ENCODE measurements at regions not wholly inside any gene's neighbourhood (a gene's known extent, or its start where the extent isn't known, plus 50 kb on each side); places are given as distances from the start of the nearest gene placed in this dataset.
"Not testable (repeated sequence)": the region's sequence is repeated elsewhere in the genome, so short reads cannot be mapped to it uniquely, and the experiment has no call there.

DNA sequence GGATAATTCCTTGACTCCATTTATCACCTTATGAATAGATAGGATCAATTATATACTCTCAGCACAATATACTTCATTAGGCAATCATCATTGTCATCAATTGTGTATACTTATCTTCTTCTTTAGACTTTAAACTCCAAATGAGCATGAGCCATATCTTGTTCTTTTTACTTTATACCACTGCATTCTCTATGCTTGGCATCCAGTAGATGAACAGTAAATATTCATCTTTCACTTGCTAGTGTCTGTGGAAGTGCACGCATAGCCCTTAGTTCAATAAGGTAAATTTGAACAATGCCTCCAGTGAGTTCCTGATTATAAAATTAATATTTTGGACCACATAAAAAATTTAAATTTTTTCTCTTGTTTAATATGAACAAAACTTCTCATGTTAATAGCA lies 172.3 kb upstream of the SPRY2 start:
- no peak for DNase-seq (ENCODE audit: low read depth in 2 of 2)

DNA sequence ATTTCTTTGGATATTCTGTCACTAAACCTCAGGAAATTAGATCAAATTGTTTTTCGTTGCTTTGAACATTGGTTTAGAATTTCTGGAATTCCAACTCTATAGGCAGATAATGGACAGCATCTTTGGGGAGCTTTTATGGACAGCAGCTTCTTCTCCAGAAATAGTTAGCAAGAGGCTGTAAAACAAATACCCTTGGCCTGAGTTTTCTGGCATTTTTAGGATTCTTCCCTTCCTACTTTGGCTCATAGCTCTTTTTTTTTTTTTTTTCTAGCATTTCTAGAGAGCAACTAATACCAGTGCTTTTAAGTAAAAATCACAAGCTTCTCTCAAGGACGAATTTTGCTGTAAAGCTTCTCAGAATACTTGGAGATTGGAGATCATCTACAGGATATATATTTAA lies 169.8 kb upstream of the SPRY2 start:
- DNase-seq (ENCODE audit: low read depth in 2 of 2): no peak

GRCh38 chr13:80509264-80509663 lies 168.3 kb upstream of the SPRY2 start:
- DNase-seq (ENCODE audit: low read depth in 2 of 2): no peak

GRCh38 chr13:80508031-80508430 lies 167.1 kb upstream of the SPRY2 start:
- no peak for DNase-seq (ENCODE audit: low read depth in 2 of 2)

DNA sequence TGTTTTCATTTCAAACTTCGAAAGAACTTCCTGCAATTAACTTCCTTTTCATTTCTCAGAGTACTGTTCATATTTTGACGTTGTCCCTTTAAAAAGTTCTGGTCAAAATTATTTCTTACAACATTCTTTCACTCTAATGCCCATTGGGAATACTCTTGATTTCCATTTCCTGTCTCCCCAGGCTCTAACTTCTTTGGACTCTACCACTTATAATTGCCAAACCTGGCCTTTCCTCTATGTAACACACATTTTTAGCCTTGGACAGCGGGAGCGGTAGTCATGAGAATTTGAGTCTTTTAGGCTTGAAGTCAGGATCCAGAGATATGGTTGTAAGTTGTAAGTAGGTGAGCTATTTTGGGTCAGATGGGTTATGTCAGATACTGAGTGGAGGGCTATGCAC lies 163.5 kb upstream of the SPRY2 start:
- DNase-seq (ENCODE audit: low read depth in 2 of 2): no peak

DNA sequence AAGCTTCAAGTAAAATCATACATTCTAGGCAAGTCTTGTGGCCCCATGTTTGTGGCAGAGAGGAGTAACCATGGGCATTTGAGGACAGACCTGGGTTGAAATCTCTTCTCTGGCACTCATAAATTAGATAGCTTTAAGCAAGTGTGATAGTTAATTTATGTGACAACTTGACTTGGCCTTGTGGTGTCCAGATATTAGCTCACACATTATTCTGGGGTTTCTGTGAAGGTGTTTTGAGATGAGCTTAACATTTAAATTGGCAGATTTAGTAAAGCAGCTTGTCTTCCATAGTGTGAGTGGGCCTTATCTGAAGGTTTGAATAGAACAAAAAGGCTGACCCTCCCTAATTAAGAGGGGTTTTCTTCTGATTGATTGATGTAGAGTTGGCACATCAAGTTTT lies 161.4 kb upstream of the SPRY2 start:
- DNase-seq (ENCODE audit: low read depth in 2 of 2): no peak

- DNase-seq (ENCODE audit: low read depth in 2 of 2): no peak
These were observed 160.6 kb upstream of the SPRY2 start for GRCh38 chr13:80501556-80501955.

- DNase-seq (ENCODE audit: low read depth in 2 of 2): no peak
These were observed 158.8 kb upstream of the SPRY2 start for GRCh38 chr13:80499536-80500290.

- DNase-seq (ENCODE audit: low read depth in 2 of 2): no peak
These were observed 157.5 kb upstream of the SPRY2 start for GRCh38 chr13:80498433-80498832.

GRCh38 chr13:80497978-80498377 lies 157.1 kb upstream of the SPRY2 start:
- DNase-seq (ENCODE audit: low read depth in 2 of 2): no peak

DNA sequence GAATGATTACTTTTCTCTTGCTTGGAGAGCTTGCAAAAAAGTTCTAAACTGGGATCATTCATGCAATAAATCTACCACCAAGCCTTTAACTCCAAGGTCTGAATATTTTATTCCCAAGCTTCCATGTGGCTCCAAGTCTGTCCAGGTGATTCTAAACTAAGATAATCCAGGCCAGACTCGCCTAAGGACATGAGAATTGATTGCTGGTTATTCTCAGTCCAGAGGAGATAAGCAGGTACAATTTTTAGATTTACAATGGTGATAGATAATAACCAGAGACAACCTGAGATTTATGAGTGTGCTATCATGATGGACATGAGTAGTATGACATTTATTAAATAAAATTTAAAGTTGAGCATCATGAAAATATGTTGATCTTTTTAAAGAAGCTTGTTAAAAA lies 156.5 kb upstream of the SPRY2 start:
- DNase-seq (ENCODE audit: low read depth in 2 of 2): no peak

DNA sequence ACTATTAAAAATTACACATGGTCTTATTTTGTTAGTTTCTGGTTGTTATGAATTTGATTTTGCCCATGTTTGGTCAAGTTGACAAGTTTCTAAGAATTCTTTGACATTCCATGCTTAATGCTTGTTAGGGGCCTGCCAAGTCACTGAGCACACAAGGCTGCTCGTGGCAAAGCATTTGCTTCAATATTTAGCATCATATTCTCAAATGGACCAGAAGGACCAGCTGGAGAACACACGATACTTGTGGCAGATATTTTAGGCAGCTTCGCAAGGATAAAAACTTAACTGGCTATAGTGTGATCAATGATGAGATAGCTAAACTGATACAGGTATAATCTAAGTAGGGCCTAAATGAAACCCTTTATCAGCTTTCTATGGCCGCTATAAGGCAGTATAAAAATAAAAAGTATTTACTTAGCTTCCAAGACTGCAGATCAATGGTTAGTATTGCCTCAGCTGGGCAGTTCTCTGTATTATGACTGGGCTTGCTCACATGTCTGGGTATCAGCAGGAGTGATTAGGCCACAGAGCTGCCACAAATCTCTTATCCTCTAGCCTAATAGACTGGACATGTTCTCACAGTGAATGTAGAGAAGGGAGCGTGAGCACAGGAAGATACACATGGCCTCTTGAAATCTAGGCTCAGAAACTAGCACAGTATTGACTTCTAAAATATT lies 155.9 kb upstream of the SPRY2 start:
- no peak for DNase-seq (ENCODE audit: low read depth in 2 of 2)

DNA sequence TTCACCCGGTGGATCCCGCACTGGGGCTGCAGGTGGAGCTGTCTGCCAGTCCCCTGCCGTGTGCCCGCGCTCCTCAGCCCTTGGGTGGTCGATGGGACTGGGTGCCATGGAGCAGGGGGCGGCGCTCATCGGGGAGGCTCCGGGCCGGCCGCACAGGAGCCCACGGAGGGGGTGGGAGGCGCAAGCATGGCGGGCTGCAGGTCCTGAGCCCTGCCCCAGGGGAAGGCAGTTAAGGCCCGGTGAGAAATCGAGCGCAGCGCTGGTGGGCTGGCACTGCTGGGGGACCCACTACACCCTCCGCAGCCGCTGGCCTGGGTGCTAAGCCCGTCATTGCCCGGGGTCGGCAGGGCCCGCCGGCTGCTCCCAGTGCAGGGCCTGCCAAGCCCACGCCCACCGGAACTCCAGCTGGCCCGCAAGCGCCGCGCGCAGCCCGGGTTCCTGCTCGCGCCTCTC lies 149.6 kb upstream of the SPRY2 start:
- DNase-seq (ENCODE audit: low read depth in 2 of 2): not testable (repeated sequence)

DNA sequence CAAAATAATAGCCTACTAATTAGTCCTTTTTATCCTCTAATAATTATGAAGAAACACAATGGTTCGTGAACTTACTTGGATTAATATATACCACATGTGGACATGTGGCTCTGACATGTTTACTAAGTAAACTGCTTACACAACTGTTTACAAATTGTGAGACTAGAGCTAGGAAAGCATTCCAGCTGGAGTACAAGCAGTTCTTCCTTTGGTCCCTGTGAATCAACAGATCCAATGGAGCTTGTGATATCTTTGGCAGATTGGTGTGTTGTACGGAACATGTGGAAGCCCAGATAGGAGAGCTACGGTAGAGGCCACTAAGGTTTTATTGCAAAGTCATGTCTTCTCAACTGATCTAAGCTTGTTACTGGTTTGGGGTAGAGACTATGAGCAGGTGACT lies 145.5 kb upstream of the SPRY2 start:
- no peak for DNase-seq (ENCODE audit: low read depth in 2 of 2)

DNA sequence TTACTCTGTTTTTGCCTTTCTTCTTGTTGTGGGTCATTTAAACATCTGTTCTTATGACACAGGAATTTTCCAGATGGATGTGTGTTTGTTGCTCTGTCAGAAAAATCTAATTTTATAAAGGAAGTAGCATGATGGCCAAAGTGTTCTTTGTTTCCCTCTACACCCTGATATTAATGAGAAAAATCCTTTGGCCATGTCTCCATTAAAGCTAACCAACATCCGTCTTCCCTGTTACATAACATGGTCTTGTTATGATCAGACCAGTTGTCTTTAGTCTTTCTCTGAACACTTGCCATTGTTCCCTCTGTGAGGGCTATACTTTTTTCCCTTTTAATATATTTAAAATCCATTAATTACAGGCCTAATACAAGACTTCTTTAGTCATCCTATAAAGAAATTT lies 142.2 kb upstream of the SPRY2 start:
- no peak for DNase-seq (ENCODE audit: low read depth in 2 of 2)

- no peak for DNase-seq (ENCODE audit: low read depth in 2 of 2)
These were observed 140.7 kb upstream of the SPRY2 start for GRCh38 chr13:80481588-80481987.

GRCh38 chr13:80477661-80478443 lies 136.9 kb upstream of the SPRY2 start:
- no peak for DNase-seq (ENCODE audit: low read depth in 2 of 2)

DNA sequence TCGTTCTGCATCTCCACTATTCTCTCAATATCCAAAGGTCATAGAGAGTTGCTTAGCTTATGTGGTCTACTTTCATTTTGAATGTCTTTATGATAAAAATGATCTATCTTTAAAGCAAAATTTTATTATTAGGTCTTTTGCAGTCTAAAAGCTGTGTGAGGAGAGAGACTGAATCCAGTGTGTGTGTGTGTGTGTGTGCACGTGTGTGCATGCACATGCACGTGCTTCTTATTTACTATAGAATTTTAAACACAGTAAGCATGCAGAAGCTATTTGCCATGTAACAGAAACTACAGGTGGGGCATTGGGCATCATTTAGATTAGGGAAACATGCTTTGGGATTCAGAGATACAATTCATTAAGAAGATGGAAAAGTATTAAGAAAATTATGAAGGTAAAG lies 136.0 kb upstream of the SPRY2 start:
- no peak for DNase-seq (ENCODE audit: low read depth in 2 of 2)

DNA sequence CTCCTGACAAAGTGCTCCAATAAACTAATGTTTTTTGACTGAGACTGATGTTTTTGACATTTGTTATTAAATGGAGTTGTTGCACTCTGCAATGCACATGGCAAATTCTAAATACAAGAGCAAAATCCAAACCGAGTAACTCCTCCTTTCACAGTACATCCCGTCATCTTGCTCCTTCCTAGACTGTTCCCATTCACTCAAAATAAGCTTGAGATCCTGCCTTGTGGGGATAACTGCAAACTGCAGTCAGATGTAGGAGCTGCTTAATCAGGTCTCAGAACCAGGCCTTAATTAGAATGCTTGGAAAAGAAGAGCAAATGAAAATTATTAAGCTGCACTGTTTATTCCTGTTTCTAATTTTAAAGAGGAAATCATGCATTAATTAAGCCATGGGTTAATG lies 134.8 kb upstream of the SPRY2 start:
- DNase-seq (ENCODE audit: low read depth in 2 of 2): no peak

- DNase-seq (ENCODE audit: low read depth in 2 of 2): no peak
These were observed 132.8 kb upstream of the SPRY2 start for GRCh38 chr13:80473695-80474094.

DNA sequence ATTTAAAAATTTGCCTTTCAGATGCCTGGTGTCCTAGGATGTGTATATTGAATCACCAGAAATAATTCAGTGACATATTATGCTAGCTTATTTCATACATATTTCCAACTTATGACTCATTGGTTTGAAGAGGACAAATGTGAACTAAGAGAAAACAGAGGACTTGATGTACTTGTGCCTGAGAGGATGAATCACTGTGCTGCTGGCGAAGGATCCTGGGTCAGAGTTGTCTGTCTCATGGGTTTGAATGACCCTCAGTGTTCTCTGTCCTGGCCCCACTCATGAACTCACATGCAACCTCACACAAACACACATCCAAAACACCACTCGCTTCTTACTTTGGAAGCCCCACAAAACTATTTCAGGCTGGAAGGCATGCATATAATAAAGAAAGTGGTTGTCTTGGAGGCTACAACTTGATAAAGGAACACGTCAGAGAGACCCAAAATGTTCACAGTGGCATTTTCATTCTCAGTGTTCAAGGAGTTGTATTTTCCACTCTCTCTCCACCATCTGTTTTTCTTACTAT lies 129.0 kb upstream of the SPRY2 start:
- DNase-seq (ENCODE audit: low read depth in 2 of 2): no peak

- DNase-seq (ENCODE audit: low read depth in 2 of 2): no peak
These were observed 128.4 kb upstream of the SPRY2 start for GRCh38 chr13:80469105-80469852.
